Thyroid gland (tissue), 4 donors: ENCODE measurements at regions not wholly inside any gene's neighbourhood (a gene's known extent, or its start where the extent isn't known, plus 50 kb on each side); places are given as distances from the start of the nearest gene placed in this dataset.

ENCODE experiments used
- CTCF ChIP-seq, 6 experiments: fragments of 200-600 bp in 3 of 6; fragments of 450-650 bp in 3 of 6; sonication (generic) in 3 of 6; IDR thresholded peaks; one replicate each; pipeline ENCODE4 v1.5.1; 2016 to 2019; ENCODE audit warnings: antibody characterized with exemption in 6 of 6, mild to moderate bottlenecking in 2 of 6, inconsistent platforms in 1 of 6, moderate library complexity in 1 of 6
- POLR2A ChIP-seq, 2 donors: fragments of 450-650 bp; IDR thresholded peaks; one replicate each; pipeline ENCODE4 v1.6.1; 2017; ENCODE audit warnings: antibody characterized with exemption in 2 of 2, mild to moderate bottlenecking in 2 of 2, moderate library complexity in 1 of 2

- TF ChIP-seq CTCF (IDR thresholded peaks at IDR 0.05): no peak
- no peak for TF ChIP-seq POLR2A (IDR thresholded peaks at IDR 0.05)
Measured at GRCh38 chr14:49016381-49016780, 569.8 kb downstream of the RPS29 start.
